B cell (primary cell): ENCODE measurements at regions not wholly inside any gene's neighbourhood (a gene's known extent, or its start where the extent isn't known, plus 50 kb on each side); places are given as distances from the start of the nearest gene placed in this dataset.

ENCODE experiments used
- CTCF ChIP-seq: fragments of 200-600 bp; IDR thresholded peaks from one replicate; pipeline ENCODE4 v1.8.0; 2022; ENCODE audit warnings: antibody characterized with exemption, mild to moderate bottlenecking
- EZH2 ChIP-seq: IDR thresholded peaks from 2 replicates; pipeline ENCODE4 v1.6.1; 2012; ENCODE audit warnings: borderline replicate concordance, low read depth, mild to moderate bottlenecking, moderate library complexity, low read length; ENCODE audit not compliant: insufficient read depth, poor library complexity, severe bottlenecking

- no peak for TF ChIP-seq CTCF
- no peak for TF ChIP-seq EZH2
Observed at GRCh38 chr2:76612764-76613163, 902.0 kb upstream of the GCFC2 start.
